ENCODE measurements at regions not wholly inside any gene's neighbourhood (a gene's known extent, or its start where the extent isn't known, plus 50 kb on each side); places are given as distances from the start of the nearest gene placed in this dataset.
A peak's percentile ranks its signal among the peaks of the same experiment; 100 is the strongest.

- WGBS (ENCODE audit: insufficient coverage): 91% methylated on average over 3 of the region's 4 CpGs
- H3K36me3 ChIP-seq (ENCODE audit: control insufficient read depth in 4 of 4, insufficient read depth in 4 of 4, low read length in 3 of 4): no peaks in the 10 kb centered on the region
- H3K9me3 ChIP-seq (ENCODE audit: control extremely low read depth in 1 of 5, control insufficient read depth in 4 of 5, insufficient read depth in 2 of 5, low read depth in 1 of 5, low read length in 4 of 5): peaks cover 0 to 2% (median 0%) of the 10 kb centered on the region in 5 experiments
- H3K4me3 ChIP-seq (ENCODE audit: control insufficient read depth in 1 of 7, extremely low read depth in 1 of 7, insufficient read depth in 4 of 7, low read depth in 2 of 7, low read length in 6 of 7): no peak overlapping the region
- ChIA-PET CTCF (no interaction called here), POLR2A (no interaction called here)
- DNase-seq: no peak
- no peak overlapping the region for H3K27ac ChIP-seq (ENCODE audit: insufficient read depth in 1 of 2, low read depth in 1 of 2, low read length in 2 of 2, poor library complexity in 1 of 2, severe bottlenecking in 2 of 2)
- peaks cover 0 to 3% (median 0%) of the 10 kb centered on the region in 5 experiments for H3K27me3 ChIP-seq (replicated peaks in 2 of 5; ENCODE audit: control insufficient read depth in 4 of 5, insufficient read depth in 5 of 5, low read length in 4 of 5)
- no peaks in the 10 kb centered on the region for H3K4me1 ChIP-seq (ENCODE audit: control extremely low read depth in 1 of 4, control insufficient read depth in 4 of 4, insufficient read depth in 4 of 4, low read length in 3 of 4)
These were observed 121.3 kb downstream of the SEC16B start for GRCh38 chr1:177848577-177848976.

GRCh38 chr1:177847843-177848242 lies 122.0 kb downstream of the SEC16B start:
- POLR2A ChIA-PET: no interaction called here
- CTCF ChIA-PET: no interaction called here
- no peak overlapping the region for H3K27ac ChIP-seq (ENCODE audit: insufficient read depth in 1 of 2, low read depth in 1 of 2, low read length in 2 of 2, poor library complexity in 1 of 2, severe bottlenecking in 2 of 2)
- H3K27me3 ChIP-seq (replicated peaks in 2 of 5; ENCODE audit: control insufficient read depth in 4 of 5, insufficient read depth in 5 of 5, low read length in 4 of 5): peaks cover 0 to 3% (median 0%) of the 10 kb centered on the region in 5 experiments
- no peak overlapping the region for H3K4me3 ChIP-seq (ENCODE audit: control insufficient read depth in 1 of 7, extremely low read depth in 1 of 7, insufficient read depth in 4 of 7, low read depth in 2 of 7, low read length in 6 of 7)
- H3K4me1 ChIP-seq (ENCODE audit: control extremely low read depth in 1 of 4, control insufficient read depth in 4 of 4, insufficient read depth in 4 of 4, low read length in 3 of 4): no peaks in the 10 kb centered on the region
- peaks cover 0 to 2% (median 0%) of the 10 kb centered on the region in 5 experiments for H3K9me3 ChIP-seq (ENCODE audit: control extremely low read depth in 1 of 5, control insufficient read depth in 4 of 5, insufficient read depth in 2 of 5, low read depth in 1 of 5, low read length in 4 of 5)
- WGBS (ENCODE audit: insufficient coverage): 90% methylated on average over 2 of the region's 5 CpGs
- DNase-seq: no peak
- H3K36me3 ChIP-seq (ENCODE audit: control insufficient read depth in 4 of 4, insufficient read depth in 4 of 4, low read length in 3 of 4): no peaks in the 10 kb centered on the region

GRCh38 chr1:177838907-177839485 lies 130.9 kb downstream of the SEC16B start:
- H3K9me3 ChIP-seq (ENCODE audit: control extremely low read depth in 1 of 5, control insufficient read depth in 4 of 5, insufficient read depth in 2 of 5, low read depth in 1 of 5, low read length in 4 of 5): no peaks in the 10 kb centered on the region
- peaks cover 0 to 4% (median 2%) of the 10 kb centered on the region in 5 experiments for H3K27me3 ChIP-seq (replicated peaks in 2 of 5; ENCODE audit: control insufficient read depth in 4 of 5, insufficient read depth in 5 of 5, low read length in 4 of 5)
- no peak overlapping the region for H3K4me3 ChIP-seq (ENCODE audit: control insufficient read depth in 1 of 7, extremely low read depth in 1 of 7, insufficient read depth in 4 of 7, low read depth in 2 of 7, low read length in 6 of 7)
- CTCF ChIA-PET: no interaction called here
- H3K36me3 ChIP-seq (ENCODE audit: control insufficient read depth in 4 of 4, insufficient read depth in 4 of 4, low read length in 3 of 4): no peaks in the 10 kb centered on the region
- POLR2A ChIA-PET: no interaction called here
- no peak for DNase-seq
- H3K4me1 ChIP-seq (ENCODE audit: control extremely low read depth in 1 of 4, control insufficient read depth in 4 of 4, insufficient read depth in 4 of 4, low read length in 3 of 4): no peaks in the 10 kb centered on the region
- 75% methylated on average over 8 of the region's 8 CpGs for WGBS (ENCODE audit: insufficient coverage)
- no peak overlapping the region for H3K27ac ChIP-seq (ENCODE audit: insufficient read depth in 1 of 2, low read depth in 1 of 2, low read length in 2 of 2, poor library complexity in 1 of 2, severe bottlenecking in 2 of 2)

GRCh38 chr1:177833631-177834030 lies 136.2 kb downstream of the SEC16B start:
- Histone ChIP-seq H3K4me3 (ENCODE audit: control insufficient read depth in 1 of 7, extremely low read depth in 1 of 7, insufficient read depth in 4 of 7, low read depth in 2 of 7, low read length in 6 of 7) (no peak overlapping the region), H3K36me3 (ENCODE audit: control insufficient read depth in 4 of 4, insufficient read depth in 4 of 4, low read length in 3 of 4) (no peaks in the 10 kb centered on the region), H3K27me3 (replicated peaks in 2 of 5; ENCODE audit: control insufficient read depth in 4 of 5, insufficient read depth in 5 of 5, low read length in 4 of 5) (peaks cover 0 to 4% (median 0%) of the 10 kb centered on the region in 5 experiments), H3K9me3 (ENCODE audit: control extremely low read depth in 1 of 5, control insufficient read depth in 4 of 5, insufficient read depth in 2 of 5, low read depth in 1 of 5, low read length in 4 of 5) (peaks cover 0 to 3% (median 0%) of the 10 kb centered on the region in 5 experiments), H3K27ac (ENCODE audit: insufficient read depth in 1 of 2, low read depth in 1 of 2, low read length in 2 of 2, poor library complexity in 1 of 2, severe bottlenecking in 2 of 2) (no peak overlapping the region), H3K4me1 (ENCODE audit: control extremely low read depth in 1 of 4, control insufficient read depth in 4 of 4, insufficient read depth in 4 of 4, low read length in 3 of 4) (no peaks in the 10 kb centered on the region)
- no peak for DNase-seq
- ChIA-PET POLR2A (no interaction called here), CTCF (no interaction called here)
- 100% methylated on average over 2 of the region's 3 CpGs for WGBS (ENCODE audit: insufficient coverage)

- POLR2A ChIA-PET: no interaction called here
- no peak for DNase-seq
- CTCF ChIA-PET: no interaction called here
- Histone ChIP-seq H3K4me3 (ENCODE audit: control insufficient read depth in 1 of 7, extremely low read depth in 1 of 7, insufficient read depth in 4 of 7, low read depth in 2 of 7, low read length in 6 of 7) (no peak overlapping the region), H3K36me3 (ENCODE audit: control insufficient read depth in 4 of 4, insufficient read depth in 4 of 4, low read length in 3 of 4) (no peaks in the 10 kb centered on the region), H3K9me3 (ENCODE audit: control extremely low read depth in 1 of 5, control insufficient read depth in 4 of 5, insufficient read depth in 2 of 5, low read depth in 1 of 5, low read length in 4 of 5) (peaks cover 0 to 3% (median 0%) of the 10 kb centered on the region in 5 experiments), H3K27ac (ENCODE audit: insufficient read depth in 1 of 2, low read depth in 1 of 2, low read length in 2 of 2, poor library complexity in 1 of 2, severe bottlenecking in 2 of 2) (no peak overlapping the region), H3K4me1 (ENCODE audit: control extremely low read depth in 1 of 4, control insufficient read depth in 4 of 4, insufficient read depth in 4 of 4, low read length in 3 of 4) (no peaks in the 10 kb centered on the region), H3K27me3 (replicated peaks in 2 of 5; ENCODE audit: control insufficient read depth in 4 of 5, insufficient read depth in 5 of 5, low read length in 4 of 5) (peaks cover 0 to under 1% (median 0%) of the 10 kb centered on the region in 5 experiments)
- WGBS (ENCODE audit: insufficient coverage): 80% methylated on average over 1 of the region's 4 CpGs
These were observed 139.2 kb downstream of the SEC16B start for GRCh38 chr1:177830531-177831135.

GRCh38 chr1:177825276-177825901 lies 144.5 kb downstream of the SEC16B start:
- H3K27ac ChIP-seq (ENCODE audit: insufficient read depth in 1 of 2, low read depth in 1 of 2, low read length in 2 of 2, poor library complexity in 1 of 2, severe bottlenecking in 2 of 2): no peak overlapping the region
- CTCF ChIA-PET: no interaction called here
- no peaks in the 10 kb centered on the region for H3K36me3 ChIP-seq (ENCODE audit: control insufficient read depth in 4 of 4, insufficient read depth in 4 of 4, low read length in 3 of 4)
- H3K4me1 ChIP-seq (ENCODE audit: control extremely low read depth in 1 of 4, control insufficient read depth in 4 of 4, insufficient read depth in 4 of 4, low read length in 3 of 4): no peaks in the 10 kb centered on the region
- no peak overlapping the region for H3K4me3 ChIP-seq (ENCODE audit: control insufficient read depth in 1 of 7, extremely low read depth in 1 of 7, insufficient read depth in 4 of 7, low read depth in 2 of 7, low read length in 6 of 7)
- WGBS (ENCODE audit: insufficient coverage): 25% methylated on average over 6 of the region's 6 CpGs
- peak in 1 of 3 donors; percentile 24 for DNase-seq
- POLR2A ChIA-PET: no interaction called here
- peaks cover 0 to 2% (median 0%) of the 10 kb centered on the region in 5 experiments for H3K9me3 ChIP-seq (ENCODE audit: control extremely low read depth in 1 of 5, control insufficient read depth in 4 of 5, insufficient read depth in 2 of 5, low read depth in 1 of 5, low read length in 4 of 5)
- peaks cover 0 to 5% (median 0%) of the 10 kb centered on the region in 5 experiments for H3K27me3 ChIP-seq (replicated peaks in 2 of 5; ENCODE audit: control insufficient read depth in 4 of 5, insufficient read depth in 5 of 5, low read length in 4 of 5)

GRCh38 chr1:177824508-177824982 lies 145.3 kb downstream of the SEC16B start:
- no peak overlapping the region for H3K4me3 ChIP-seq (ENCODE audit: control insufficient read depth in 1 of 7, extremely low read depth in 1 of 7, insufficient read depth in 4 of 7, low read depth in 2 of 7, low read length in 6 of 7)
- no peaks in the 10 kb centered on the region for H3K4me1 ChIP-seq (ENCODE audit: control extremely low read depth in 1 of 4, control insufficient read depth in 4 of 4, insufficient read depth in 4 of 4, low read length in 3 of 4)
- H3K36me3 ChIP-seq (ENCODE audit: control insufficient read depth in 4 of 4, insufficient read depth in 4 of 4, low read length in 3 of 4): no peaks in the 10 kb centered on the region
- peaks cover 0 to 2% (median 0%) of the 10 kb centered on the region in 5 experiments for H3K9me3 ChIP-seq (ENCODE audit: control extremely low read depth in 1 of 5, control insufficient read depth in 4 of 5, insufficient read depth in 2 of 5, low read depth in 1 of 5, low read length in 4 of 5)
- WGBS (ENCODE audit: insufficient coverage): 100% methylated on average over 5 of the region's 5 CpGs
- H3K27me3 ChIP-seq (replicated peaks in 2 of 5; ENCODE audit: control insufficient read depth in 4 of 5, insufficient read depth in 5 of 5, low read length in 4 of 5): peaks cover 0 to 5% (median 0%) of the 10 kb centered on the region in 5 experiments
- POLR2A ChIA-PET: no interaction called here
- CTCF ChIA-PET: no interaction called here
- H3K27ac ChIP-seq (ENCODE audit: insufficient read depth in 1 of 2, low read depth in 1 of 2, low read length in 2 of 2, poor library complexity in 1 of 2, severe bottlenecking in 2 of 2): no peak overlapping the region
- no peak for DNase-seq

All from common myeloid progenitor, CD34-positive (primary cell).